Neutrophil (primary cell): ENCODE measurements at regions not wholly inside any gene's neighbourhood (a gene's known extent, or its start where the extent isn't known, plus 50 kb on each side); places are given as distances from the start of the nearest gene placed in this dataset.

Experiments
- H3K27ac ChIP-seq: fragments of 200-600 bp; sonication (generic); 2 replicates; pipeline ENCODE4 v1.5.1; 2016; ENCODE audit warnings: mild to moderate bottlenecking, moderate library complexity
- H3K27me3 ChIP-seq: fragments of 200-600 bp; sonication (generic); 2 replicates; pipeline ENCODE4 v1.6.0; 2016; ENCODE audit warnings: mild to moderate bottlenecking
- H3K36me3 ChIP-seq: fragments of 200-600 bp; sonication (generic); 2 replicates; pipeline ENCODE4 v1.5.1; 2017
- H3K4me1 ChIP-seq, 2 experiments: fragments of 200-600 bp in 1 of 2; sonication (generic) in 1 of 2; 1 replicate in 1 of 2; 2 replicates in 1 of 2; pipeline versions ENCODE4 v1.5.1 to v1.6.1; 2013 to 2016; ENCODE audit warnings: low read depth in 1 of 2, low read length in 1 of 2, mild to moderate bottlenecking in 1 of 2, moderate library complexity in 1 of 2; ENCODE audit not compliant: control insufficient read depth in 1 of 2, insufficient read depth in 1 of 2
- H3K4me3 ChIP-seq, 2 experiments: fragments of 200-600 bp in 1 of 2; sonication (generic) in 1 of 2; 1 replicate in 1 of 2; 2 replicates in 1 of 2; pipeline ENCODE4 v1.5.1; 2013 to 2016; ENCODE audit warnings: low read depth in 1 of 2, low read length in 1 of 2, mild to moderate bottlenecking in 1 of 2, moderate library complexity in 1 of 2
- H3K9me3 ChIP-seq: fragments of 200-600 bp; sonication (generic); 2 replicates; pipeline ENCODE4 v1.5.1; 2016
- CTCF ChIP-seq: fragments of 200-600 bp; sonication (generic); IDR thresholded peaks from 2 replicates; pipeline ENCODE4 v1.5.1; 2016; ENCODE audit warnings: antibody characterized with exemption

GRCh38 chr12:67515679-67516340 is 132.7 kb upstream of the DYRK2 start:
- no peaks in the 10 kb centered on the region for H3K9me3 ChIP-seq
- H3K27ac ChIP-seq, result no peak overlapping the region
- H3K36me3 ChIP-seq, result no peaks in the 10 kb centered on the region
- H3K4me1 ChIP-seq, result no peaks in the 10 kb centered on the region
- no peak for TF ChIP-seq CTCF
- H3K27me3 ChIP-seq, result peaks cover 35% of the 10 kb centered on the region
- no peak overlapping the region for H3K4me3 ChIP-seq

- TF ChIP-seq CTCF, result no peak
- no peak overlapping the region for H3K4me3 ChIP-seq
- no peaks in the 10 kb centered on the region for H3K4me1 ChIP-seq
- no peaks in the 10 kb centered on the region for H3K9me3 ChIP-seq
- peaks cover 39% of the 10 kb centered on the region for H3K27me3 ChIP-seq
- no peak overlapping the region for H3K27ac ChIP-seq
- H3K36me3 ChIP-seq, result no peaks in the 10 kb centered on the region
Measured at GRCh38 chr12:67517181-67517887, 131.2 kb upstream of the DYRK2 start.

- no peak for TF ChIP-seq CTCF
- Histone ChIP-seq H3K27me3 (peaks cover 39% of the 10 kb centered on the region), H3K4me3 (no peak overlapping the region), H3K27ac (no peak overlapping the region), H3K4me1 (no peaks in the 10 kb centered on the region), H3K36me3 (no peaks in the 10 kb centered on the region), H3K9me3 (no peaks in the 10 kb centered on the region)
Measured at GRCh38 chr12:67519484-67520433, 128.8 kb upstream of the DYRK2 start.

- no peaks in the 10 kb centered on the region for H3K36me3 ChIP-seq
- TF ChIP-seq CTCF, result no peak
- no peaks in the 10 kb centered on the region for H3K9me3 ChIP-seq
- peaks cover 33% of the 10 kb centered on the region for H3K27me3 ChIP-seq
- no peaks in the 10 kb centered on the region for H3K4me1 ChIP-seq
- no peak overlapping the region for H3K4me3 ChIP-seq
- H3K27ac ChIP-seq, result no peak overlapping the region
Measured at GRCh38 chr12:67520606-67521005, 127.9 kb upstream of the DYRK2 start.

GRCh38 chr12:67522222-67522621 is 126.3 kb upstream of the DYRK2 start:
- H3K9me3 ChIP-seq, result no peaks in the 10 kb centered on the region

More at GRCh38 chr12:67522222-67522621, 126.3 kb upstream of the DYRK2 start:
- Histone ChIP-seq H3K27ac (no peak overlapping the region), H3K4me1 (no peaks in the 10 kb centered on the region), H3K27me3 (peaks cover 17% of the 10 kb centered on the region), H3K4me3 (no peak overlapping the region), H3K36me3 (no peaks in the 10 kb centered on the region)
- no peak for TF ChIP-seq CTCF
